SK-N-SH treated with all-trans-retinoic acid at 6 μM for 48 hours (cell line): ENCODE measurements at regions not wholly inside any gene's neighbourhood (a gene's known extent, or its start where the extent isn't known, plus 50 kb on each side); places are given as distances from the start of the nearest gene placed in this dataset.

Experiments used
- ISL1 ChIP-seq: fragments of 250-450 bp; sonication (Bioruptor Pico); IDR thresholded peaks from 2 replicates; pipeline ENCODE4 v2.1.2; 2022; ENCODE audit warnings: mild to moderate bottlenecking, moderate library complexity
- SNAI2 ChIP-seq: fragments of 250-450 bp; sonication (Bioruptor Pico); IDR thresholded peaks from 2 replicates; pipeline ENCODE4 v1.5.0; 2020; ENCODE audit warnings: mild to moderate bottlenecking, moderate library complexity
- ZNF70 ChIP-seq: fragments of 450-650 bp; formaldehyde crosslinking; IDR thresholded peaks from 2 replicates; pipeline ENCODE4 v1.5.0; 2020; ENCODE audit warnings: mild to moderate bottlenecking, moderate library complexity
- TF ChIP-seq, protein P1 (sequence below): fragments of 250-450 bp; sonication (Bioruptor Pico); IDR thresholded peaks from 2 replicates; pipeline ENCODE4 v1.8.0; 2020; ENCODE audit warnings: mild to moderate bottlenecking, moderate library complexity, borderline replicate concordance

DNA sequence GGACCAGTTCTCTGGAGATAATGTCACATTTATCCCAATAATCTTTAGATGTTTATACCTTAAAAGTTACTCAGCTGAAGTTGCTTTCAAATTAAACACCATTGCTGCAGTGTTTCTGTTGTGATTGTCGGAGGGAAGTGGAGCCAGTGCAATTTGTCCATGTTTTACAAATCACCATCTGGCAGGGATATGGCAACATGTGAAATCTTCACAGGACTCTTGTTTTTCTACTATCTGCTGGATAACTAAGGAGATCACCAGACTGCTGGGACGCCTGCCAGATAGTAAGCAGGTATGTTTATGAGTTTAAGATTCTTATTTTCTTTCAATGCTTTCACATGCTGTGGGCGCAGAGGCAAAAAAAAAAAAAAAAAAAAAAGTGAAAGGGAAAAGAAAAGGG lies 100.3 kb upstream of the SOX5 start:
- TF ChIP-seq ZNF70 (CRISPR knock-in tag) = no peak
- TF ChIP-seq, protein P1, sequence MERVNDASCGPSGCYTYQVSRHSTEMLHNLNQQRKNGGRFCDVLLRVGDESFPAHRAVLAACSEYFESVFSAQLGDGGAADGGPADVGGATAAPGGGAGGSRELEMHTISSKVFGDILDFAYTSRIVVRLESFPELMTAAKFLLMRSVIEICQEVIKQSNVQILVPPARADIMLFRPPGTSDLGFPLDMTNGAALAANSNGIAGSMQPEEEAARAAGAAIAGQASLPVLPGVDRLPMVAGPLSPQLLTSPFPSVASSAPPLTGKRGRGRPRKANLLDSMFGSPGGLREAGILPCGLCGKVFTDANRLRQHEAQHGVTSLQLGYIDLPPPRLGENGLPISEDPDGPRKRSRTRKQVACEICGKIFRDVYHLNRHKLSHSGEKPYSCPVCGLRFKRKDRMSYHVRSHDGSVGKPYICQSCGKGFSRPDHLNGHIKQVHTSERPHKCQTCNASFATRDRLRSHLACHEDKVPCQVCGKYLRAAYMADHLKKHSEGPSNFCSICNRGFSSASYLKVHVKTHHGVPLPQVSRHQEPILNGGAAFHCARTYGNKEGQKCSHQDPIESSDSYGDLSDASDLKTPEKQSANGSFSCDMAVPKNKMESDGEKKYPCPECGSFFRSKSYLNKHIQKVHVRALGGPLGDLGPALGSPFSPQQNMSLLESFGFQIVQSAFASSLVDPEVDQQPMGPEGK (CRISPR knock-in tag) = no peak
- TF ChIP-seq ISL1 (CRISPR knock-in tag) = no peak
- TF ChIP-seq SNAI2 (CRISPR knock-in tag) = no peak
